T-helper 2 cell treated with Interferon-gamma antibody and Interleukin-4, amounts not matched to agents 5 μg/mL and 100 μg/mL, for 36 hours (primary cell): ENCODE measurements at regions not wholly inside any gene's neighbourhood (a gene's known extent, or its start where the extent isn't known, plus 50 kb on each side); places are given as distances from the start of the nearest gene placed in this dataset.
"Not testable (repeated sequence)": the region's sequence is repeated elsewhere in the genome, so short reads cannot be mapped to it uniquely, and the experiment has no call there.

ENCODE experiments used
- DNase-seq: peaks from one replicate; pipeline ENCODE4 v3.0.0; 2021; ENCODE audit warnings: low spot score
- H3K27ac Mint-ChIP-seq: one replicate; pipeline ENCODE4 v1.8.0; 2021; ENCODE audit warnings: mild to moderate bottlenecking, mixed read lengths
- H3K27me3 Mint-ChIP-seq: one replicate; pipeline ENCODE4 v1.8.0; 2021; ENCODE audit warnings: low read depth, mixed read lengths
- H3K36me3 Mint-ChIP-seq: one replicate; pipeline ENCODE4 v1.8.0; 2021; ENCODE audit warnings: low read depth, mixed read lengths
- H3K4me1 Mint-ChIP-seq: one replicate; pipeline ENCODE4 v1.8.0; 2021; ENCODE audit warnings: low read depth, mixed read lengths
- H3K4me3 Mint-ChIP-seq: one replicate; pipeline ENCODE4 v1.8.0; 2022; ENCODE audit warnings: mild to moderate bottlenecking, moderate library complexity, mixed read lengths
- H3K9me3 Mint-ChIP-seq: one replicate; pipeline ENCODE4 v1.8.0; 2021; ENCODE audit warnings: mixed read lengths

- H3K4me3 Mint-ChIP-seq, H3K27ac Mint-ChIP-seq, DNase-seq, H3K4me1 Mint-ChIP-seq, H3K9me3 Mint-ChIP-seq, H3K27me3 Mint-ChIP-seq, H3K36me3 Mint-ChIP-seq: not testable (repeated sequence)
These were observed 123.3 kb upstream of the FAM20C start for GRCh38 chr7:69052-69451.

DNA sequence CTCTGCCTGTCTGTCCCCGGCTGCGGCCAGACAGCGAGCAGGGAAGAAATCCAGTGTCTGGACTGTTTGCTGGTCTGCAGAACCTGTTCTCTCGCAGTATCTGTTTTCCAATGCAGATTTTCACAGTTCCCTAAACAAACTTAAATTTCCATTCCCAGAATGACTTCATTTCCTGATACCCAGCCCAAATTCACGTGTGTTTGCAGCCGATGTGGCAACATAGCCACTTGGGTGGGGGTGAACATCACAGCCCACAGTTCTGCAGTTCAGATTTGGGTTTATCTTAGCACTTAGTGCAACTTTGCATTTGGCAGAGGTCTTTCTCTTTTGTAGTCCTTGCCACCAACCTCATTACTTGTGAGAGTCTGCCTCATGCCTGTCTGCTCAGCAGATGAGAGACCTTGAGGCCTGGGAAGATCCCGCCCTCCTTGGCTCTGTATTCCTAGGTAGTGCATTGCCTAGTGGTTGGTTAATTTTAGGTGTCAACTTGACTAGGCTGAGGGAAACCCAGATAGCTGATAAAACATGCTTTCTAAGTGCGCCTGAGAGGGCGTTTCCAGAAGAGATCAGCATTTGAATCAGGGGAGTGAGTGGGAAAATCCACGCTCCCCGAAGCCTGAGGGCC is 122.8 kb upstream of the FAM20C start:
- H3K36me3 Mint-ChIP-seq, H3K27ac Mint-ChIP-seq, H3K27me3 Mint-ChIP-seq, H3K4me3 Mint-ChIP-seq, H3K9me3 Mint-ChIP-seq, H3K4me1 Mint-ChIP-seq, DNase-seq: not testable (repeated sequence)

DNA sequence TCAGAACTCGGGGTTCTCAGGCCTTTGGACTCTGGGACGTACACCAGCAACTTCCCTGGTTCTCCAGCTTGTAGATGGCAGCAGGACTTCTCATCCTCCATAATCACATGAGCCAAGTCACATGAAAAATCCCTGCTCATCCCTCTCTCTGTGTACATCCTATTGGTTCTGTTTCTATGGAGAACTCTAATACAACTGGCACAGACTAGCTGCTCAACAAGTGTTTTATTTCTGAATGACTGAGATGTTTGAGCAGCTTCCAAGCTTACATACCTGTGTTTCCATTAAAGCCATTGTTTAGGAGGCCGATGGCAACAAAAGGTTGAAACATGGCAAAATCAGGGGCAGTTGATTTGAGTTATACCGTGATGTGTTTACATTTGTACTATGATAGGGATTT is 122.2 kb upstream of the FAM20C start:
- H3K36me3 Mint-ChIP-seq, H3K27ac Mint-ChIP-seq, H3K9me3 Mint-ChIP-seq, H3K4me1 Mint-ChIP-seq, H3K27me3 Mint-ChIP-seq, H3K4me3 Mint-ChIP-seq, DNase-seq: not testable (repeated sequence)

- not testable (repeated sequence) for DNase-seq, H3K27me3 Mint-ChIP-seq, H3K27ac Mint-ChIP-seq, H3K36me3 Mint-ChIP-seq, H3K4me3 Mint-ChIP-seq, H3K9me3 Mint-ChIP-seq, H3K4me1 Mint-ChIP-seq
These were observed 121.4 kb upstream of the FAM20C start for GRCh38 chr7:70989-71388.

DNA sequence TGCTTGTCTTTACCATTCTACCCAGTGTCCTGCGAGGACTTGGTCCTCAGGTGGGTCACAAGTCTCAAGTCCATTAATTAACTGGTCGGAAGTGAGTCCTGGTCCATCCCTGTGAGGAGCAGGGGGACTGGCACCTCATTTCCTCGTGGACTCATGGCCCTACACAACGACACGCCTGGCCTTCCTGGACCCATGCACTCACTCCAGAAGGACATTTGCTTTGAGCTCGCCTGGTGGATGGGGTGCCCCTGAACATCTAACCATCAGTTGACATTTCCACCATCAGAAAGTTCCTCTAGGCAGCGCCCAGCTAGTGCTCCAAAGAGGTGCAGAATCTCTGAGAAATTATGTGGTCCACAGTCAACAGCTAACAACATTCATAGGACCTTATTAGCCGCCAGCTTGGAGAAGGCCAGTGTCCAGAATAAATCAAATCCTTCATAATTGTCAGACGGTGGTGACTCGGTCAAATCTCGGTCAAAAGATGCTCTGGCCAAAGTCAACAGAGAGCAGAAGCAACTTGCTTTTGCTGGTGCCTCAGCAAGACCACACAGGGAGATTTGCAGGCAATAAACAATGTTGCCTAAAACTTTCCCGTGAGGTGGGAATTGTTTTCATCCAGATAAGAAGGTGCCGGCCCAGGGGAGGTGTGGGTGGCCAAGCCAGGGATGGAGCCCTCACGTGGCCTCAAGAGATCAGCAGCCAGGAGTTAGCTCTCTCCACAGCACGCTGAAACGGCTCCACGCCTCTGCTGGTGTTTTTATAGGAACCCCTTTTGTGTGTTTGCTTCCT is 119.9 kb upstream of the FAM20C start:
- H3K4me1 Mint-ChIP-seq, H3K9me3 Mint-ChIP-seq, H3K36me3 Mint-ChIP-seq, H3K27me3 Mint-ChIP-seq, H3K4me3 Mint-ChIP-seq, DNase-seq, H3K27ac Mint-ChIP-seq: not testable (repeated sequence)

GRCh38 chr7:73058-73331 is 119.4 kb upstream of the FAM20C start:
- DNase-seq, H3K36me3 Mint-ChIP-seq, H3K27me3 Mint-ChIP-seq, H3K4me3 Mint-ChIP-seq, H3K27ac Mint-ChIP-seq, H3K9me3 Mint-ChIP-seq, H3K4me1 Mint-ChIP-seq: not testable (repeated sequence)

- H3K27ac Mint-ChIP-seq, DNase-seq, H3K4me1 Mint-ChIP-seq, H3K9me3 Mint-ChIP-seq, H3K27me3 Mint-ChIP-seq, H3K4me3 Mint-ChIP-seq, H3K36me3 Mint-ChIP-seq: not testable (repeated sequence)
These were observed 118.3 kb upstream of the FAM20C start for GRCh38 chr7:74008-74540.

DNA sequence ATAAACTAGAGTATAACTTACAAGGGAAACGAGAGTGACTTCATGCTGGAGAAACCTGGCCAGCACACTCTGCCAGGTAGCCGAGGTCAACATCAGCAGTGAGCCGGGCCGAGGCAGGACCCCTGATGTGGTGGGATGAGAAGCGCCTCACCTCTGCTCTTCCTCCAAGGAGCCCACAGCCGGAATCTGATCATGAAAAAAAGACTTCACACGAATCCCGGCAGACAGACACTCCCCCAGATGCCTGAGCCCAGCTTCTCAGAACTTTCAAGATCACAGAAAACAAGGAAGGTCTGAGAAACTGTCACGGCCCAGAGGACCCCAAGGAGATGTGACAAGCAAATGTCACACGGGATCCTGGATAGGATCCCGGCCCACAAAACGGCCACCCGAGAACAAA is 116.9 kb upstream of the FAM20C start:
- DNase-seq, H3K4me3 Mint-ChIP-seq, H3K9me3 Mint-ChIP-seq, H3K27me3 Mint-ChIP-seq, H3K36me3 Mint-ChIP-seq, H3K27ac Mint-ChIP-seq, H3K4me1 Mint-ChIP-seq: not testable (repeated sequence)

- H3K27me3 Mint-ChIP-seq, H3K27ac Mint-ChIP-seq, H3K9me3 Mint-ChIP-seq, H3K4me3 Mint-ChIP-seq, H3K36me3 Mint-ChIP-seq, DNase-seq, H3K4me1 Mint-ChIP-seq: not testable (repeated sequence)
These were observed 116.2 kb upstream of the FAM20C start for GRCh38 chr7:76202-76601.

DNA sequence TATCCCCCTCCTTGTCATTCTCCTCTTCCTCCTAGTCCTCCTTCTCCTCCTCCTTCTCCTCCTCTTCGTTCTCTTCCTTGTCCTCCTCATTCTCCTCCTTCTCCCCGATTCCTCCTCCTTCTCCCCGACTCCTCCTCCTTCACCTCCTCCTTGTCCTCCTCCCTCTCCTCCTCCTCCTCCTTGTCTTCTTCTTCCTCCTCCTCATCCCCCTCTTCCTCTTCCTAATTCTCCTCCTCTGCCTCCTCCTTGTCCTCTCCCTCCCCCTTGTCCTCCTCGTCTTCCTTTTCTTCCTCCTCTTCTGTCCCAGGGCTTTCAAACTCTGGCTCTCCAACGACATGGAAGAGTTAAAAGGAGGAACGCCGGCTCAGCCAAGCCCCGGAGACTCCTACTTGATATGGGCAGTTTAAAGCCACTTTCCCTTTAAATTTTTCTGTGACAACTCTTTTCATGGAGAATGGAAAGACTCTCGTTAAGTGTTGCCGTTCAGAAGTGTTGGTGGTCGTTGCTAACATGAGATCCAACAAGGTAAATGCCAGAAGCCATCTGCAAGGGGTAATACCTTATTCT is 115.5 kb upstream of the FAM20C start:
- not testable (repeated sequence) for H3K27me3 Mint-ChIP-seq, H3K9me3 Mint-ChIP-seq, H3K36me3 Mint-ChIP-seq

GRCh38 chr7:78862-79261 is 113.5 kb upstream of the FAM20C start:
- H3K4me3 Mint-ChIP-seq, H3K4me1 Mint-ChIP-seq, H3K27me3 Mint-ChIP-seq, H3K9me3 Mint-ChIP-seq, DNase-seq, H3K27ac Mint-ChIP-seq, H3K36me3 Mint-ChIP-seq: not testable (repeated sequence)

More for the DNA sequence above, 115.5 kb upstream of the FAM20C start:
- not testable (repeated sequence) for H3K27ac Mint-ChIP-seq, DNase-seq, H3K4me3 Mint-ChIP-seq, H3K4me1 Mint-ChIP-seq

GRCh38 chr7:79400-80055 is 112.8 kb upstream of the FAM20C start:
- not testable (repeated sequence) for H3K4me1 Mint-ChIP-seq, H3K36me3 Mint-ChIP-seq, DNase-seq, H3K4me3 Mint-ChIP-seq, H3K27me3 Mint-ChIP-seq, H3K27ac Mint-ChIP-seq, H3K9me3 Mint-ChIP-seq

GRCh38 chr7:80259-81067 is 111.9 kb upstream of the FAM20C start:
- H3K4me3 Mint-ChIP-seq, result no peak overlapping the region
- no peak overlapping the region for H3K27ac Mint-ChIP-seq
- H3K4me1 Mint-ChIP-seq, result no peaks in the 10 kb centered on the region

More at GRCh38 chr7:80259-81067, 111.9 kb upstream of the FAM20C start:
- Mint-ChIP-seq H3K9me3 (no peaks in the 10 kb centered on the region), H3K36me3 (no peaks in the 10 kb centered on the region), H3K27me3 (no peaks in the 10 kb centered on the region)
- no peak for DNase-seq
